IMR-90 (cell line): ENCODE measurements at regions not wholly inside any gene's neighbourhood (a gene's known extent, or its start where the extent isn't known, plus 50 kb on each side); places are given as distances from the start of the nearest gene placed in this dataset.

Experiments used
- BHLHE40 ChIP-seq: fragments of 150-350 bp; IDR thresholded peaks from 2 replicates; pipeline ENCODE4 v1.6.1; 2016; ENCODE audit warnings: mild to moderate bottlenecking, low read depth, low read length
- CTCF ChIP-seq: conservative IDR thresholded peaks from 2 replicates; pipeline ENCODE4 v1.5.1; 2012; ENCODE audit warnings: mild to moderate bottlenecking, low read depth, low read length, improper control_type of control experiment
- POLR2A ChIP-seq: IDR thresholded peaks from 2 replicates; pipeline ENCODE4 v1.6.1; 2012; ENCODE audit warnings: mild to moderate bottlenecking, low read depth, low read length
- RAD21 ChIP-seq: IDR thresholded peaks from 2 replicates; pipeline ENCODE4 v1.6.1; 2012; ENCODE audit warnings: low read length, improper control_type of control experiment
- RCOR1 ChIP-seq: IDR thresholded peaks from 2 replicates; pipeline ENCODE4 v1.6.1; 2012; ENCODE audit warnings: mild to moderate bottlenecking, low read length, improper control_type of control experiment; ENCODE audit not compliant: insufficient replicate concordance

- no peak for TF ChIP-seq CTCF
- TF ChIP-seq POLR2A, result no peak
- TF ChIP-seq RAD21, result no peak
- no peak for TF ChIP-seq BHLHE40
- TF ChIP-seq RCOR1, result no peak
Measured at GRCh38 chr17:27083408-27084185, 210.3 kb upstream of the WSB1 start.
